Chondrocyte (in vitro differentiated cells): ENCODE measurements at regions not wholly inside any gene's neighbourhood (a gene's known extent, or its start where the extent isn't known, plus 50 kb on each side); places are given as distances from the start of the nearest gene placed in this dataset.

Experiments
- DNase-seq: peaks from one replicate; pipeline ENCODE4 v3.0.0; 2021; ENCODE audit warnings: mixed read lengths, low spot score
- H3K27ac Mint-ChIP-seq: one replicate; pipeline ENCODE4 v1.8.0; 2021; ENCODE audit warnings: mild to moderate bottlenecking, moderate library complexity, mixed read lengths; ENCODE audit not compliant: unreplicated experiment
- H3K27me3 Mint-ChIP-seq: 2 replicates; pipeline ENCODE4 v1.8.0; 2021; ENCODE audit warnings: low read depth, mixed read lengths
- H3K36me3 Mint-ChIP-seq: 2 replicates; pipeline ENCODE4 v1.8.0; 2021; ENCODE audit warnings: low read depth, mixed read lengths
- H3K4me1 Mint-ChIP-seq: 2 replicates; pipeline ENCODE4 v1.8.0; 2021; ENCODE audit warnings: low read depth, mild to moderate bottlenecking, mixed read lengths
- H3K4me3 Mint-ChIP-seq: one replicate; pipeline ENCODE4 v1.8.0; 2021; ENCODE audit warnings: mild to moderate bottlenecking, moderate library complexity, mixed read lengths; ENCODE audit not compliant: unreplicated experiment
- H3K9me3 Mint-ChIP-seq: 2 replicates; pipeline ENCODE4 v1.8.0; 2021; ENCODE audit warnings: low read depth, mixed read lengths
- CTCF ChIP-seq: fragments of 200-600 bp; sonication (generic); IDR thresholded peaks from 2 replicates; pipeline ENCODE4 v1.5.0; 2021; ENCODE audit warnings: antibody characterized with exemption, mild to moderate bottlenecking, moderate library complexity

- Mint-ChIP-seq H3K27me3 (peaks cover 37% of the 10 kb centered on the region), H3K36me3 (no peaks in the 10 kb centered on the region), H3K4me1 (no peaks in the 10 kb centered on the region), H3K27ac (no peak overlapping the region), H3K4me3 (no peak overlapping the region), H3K9me3 (no peaks in the 10 kb centered on the region)
- TF ChIP-seq CTCF = no peak
- DNase-seq = no peak
These were observed 114.7 kb upstream of the PRR23C start for GRCh38 chr3:139159356-139159755.

- peaks cover 2% of the 10 kb centered on the region for H3K4me1 Mint-ChIP-seq
- H3K27me3 Mint-ChIP-seq = peaks cover 36% of the 10 kb centered on the region
- peak overlapping the region; percentile 17 for H3K4me3 Mint-ChIP-seq
- H3K9me3 Mint-ChIP-seq = peaks cover 22% of the 10 kb centered on the region
- H3K27ac Mint-ChIP-seq = peak overlapping the region; percentile 52
- no peaks in the 10 kb centered on the region for H3K36me3 Mint-ChIP-seq
- no peak for TF ChIP-seq CTCF
- DNase-seq = no peak
These were observed 128.8 kb upstream of the PRR23C start for GRCh38 chr3:139173372-139174108.

- no peak overlapping the region for H3K27ac Mint-ChIP-seq
- H3K36me3 Mint-ChIP-seq = peaks cover 3% of the 10 kb centered on the region
- no peaks in the 10 kb centered on the region for H3K4me1 Mint-ChIP-seq
- no peak for TF ChIP-seq CTCF
- DNase-seq = no peak
- H3K4me3 Mint-ChIP-seq = no peak overlapping the region
- H3K9me3 Mint-ChIP-seq = peaks cover 15% of the 10 kb centered on the region
- peaks cover 17% of the 10 kb centered on the region for H3K27me3 Mint-ChIP-seq
These were observed 135.8 kb upstream of the PRR23C start for GRCh38 chr3:139180489-139180888.

GRCh38 chr3:139182143-139182542 is 137.5 kb upstream of the PRR23C start:
- H3K27ac Mint-ChIP-seq = no peak overlapping the region
- peaks cover 3% of the 10 kb centered on the region for H3K4me1 Mint-ChIP-seq
- DNase-seq = no peak
- peaks cover 11% of the 10 kb centered on the region for H3K27me3 Mint-ChIP-seq
- H3K4me3 Mint-ChIP-seq = no peak overlapping the region
- peaks cover 3% of the 10 kb centered on the region for H3K36me3 Mint-ChIP-seq
- no peak for TF ChIP-seq CTCF
- peaks cover 15% of the 10 kb centered on the region for H3K9me3 Mint-ChIP-seq

GRCh38 chr3:139182598-139182997 is 137.9 kb upstream of the PRR23C start:
- H3K27ac Mint-ChIP-seq = no peak overlapping the region
- H3K36me3 Mint-ChIP-seq = peaks cover 3% of the 10 kb centered on the region
- H3K4me1 Mint-ChIP-seq = peaks cover 7% of the 10 kb centered on the region
- no peak for DNase-seq
- peaks cover 9% of the 10 kb centered on the region for H3K27me3 Mint-ChIP-seq
- no peak overlapping the region for H3K4me3 Mint-ChIP-seq
- TF ChIP-seq CTCF = no peak
- peaks cover 13% of the 10 kb centered on the region for H3K9me3 Mint-ChIP-seq
